HCT116 (cell line): ENCODE measurements at regions not wholly inside any gene's neighbourhood (a gene's known extent, or its start where the extent isn't known, plus 50 kb on each side); places are given as distances from the start of the nearest gene placed in this dataset.

Experiments
- CTCF ChIP-seq, 3 experiments: fragments of 200-600 bp in 1 of 3; sonication (generic) in 1 of 3; IDR thresholded peaks in 2 of 3; conservative IDR thresholded peaks in 1 of 3; 2 replicates each; pipeline ENCODE4 v1.5.1; 2012 to 2017; ENCODE audit warnings: low read depth in 2 of 3, low read length in 2 of 3, antibody characterized with exemption in 1 of 3, borderline replicate concordance in 1 of 3, control low read depth in 1 of 3, mild to moderate bottlenecking in 1 of 3, mixed read lengths in 1 of 3, mixed run types in 1 of 3, moderate library complexity in 1 of 3; ENCODE audit not compliant: insufficient read depth in 1 of 3
- EZH2 ChIP-seq: fragments of 200-600 bp; sonication (generic); IDR thresholded peaks from 2 replicates; pipeline ENCODE4 v1.6.1; 2017; ENCODE audit warnings: antibody characterized with exemption, mixed run types

DNA sequence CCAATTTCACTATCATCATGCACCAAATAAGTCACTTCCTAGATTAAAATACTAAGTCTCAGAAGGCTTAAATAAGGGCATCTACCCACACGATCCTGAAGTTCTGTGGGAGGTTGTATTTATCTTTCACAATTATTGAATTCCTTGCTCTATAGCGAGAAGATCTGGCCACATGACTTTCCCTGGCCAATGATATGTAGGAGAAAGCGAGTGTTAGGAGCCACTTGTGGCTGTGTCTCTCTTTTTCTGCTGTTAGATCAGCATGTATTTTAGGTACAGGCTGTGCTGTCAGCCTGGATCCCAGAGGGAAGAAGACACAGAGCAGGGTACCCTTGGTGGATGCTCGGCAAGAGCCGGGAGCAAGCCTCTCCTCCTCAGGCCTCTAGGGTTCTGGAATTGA lies 131.3 kb upstream of the DPP6 start:
- TF ChIP-seq CTCF (IDR thresholded peaks at IDR 0.05 in 2 of 3, conservative IDR thresholded peaks at IDR 0.05 in 1 of 3; ENCODE audit: borderline replicate concordance in 1 of 3, insufficient read depth in 1 of 3, low read depth in 2 of 3, low read length in 2 of 3) (no peak), EZH2 (no peak)
